Esophagus muscularis mucosa (tissue), 4 donors: ENCODE measurements at regions not wholly inside any gene's neighbourhood (a gene's known extent, or its start where the extent isn't known, plus 50 kb on each side); places are given as distances from the start of the nearest gene placed in this dataset.

Experiments used
- DNase-seq: peaks from one replicate; pipeline ENCODE4 v3.0.0-alpha.2; 2017; ENCODE audit errors: extremely low spot score
- H3K27ac ChIP-seq, 4 donors: fragments of 200-600 bp; sonication (generic); replicated peaks in 1 of 4; 1 replicate in 3 of 4; 2 replicates in 1 of 4; pipeline ENCODE4 v1.5.1; 2016 to 2019; ENCODE audit warnings: mild to moderate bottlenecking in 1 of 4
- H3K27me3 ChIP-seq, 4 donors: fragments of 200-600 bp; sonication (generic); one replicate each; pipeline versions ENCODE4 v1.5.1 to v1.6.0; 2016 to 2019
- H3K36me3 ChIP-seq, 4 donors: fragments of 200-600 bp; sonication (generic); one replicate each; pipeline ENCODE4 v1.5.1; 2016 to 2019
- H3K4me1 ChIP-seq, 4 donors: fragments of 200-600 bp; sonication (generic); one replicate each; pipeline ENCODE4 v1.5.1; 2016 to 2019
- H3K4me3 ChIP-seq, 4 donors: fragments of 200-600 bp; sonication (generic); 1 replicate in 2 of 4; 2 replicates in 2 of 4; pipeline ENCODE4 v1.5.1; 2016 to 2019; ENCODE audit warnings: mild to moderate bottlenecking in 4 of 4, moderate library complexity in 1 of 4
- H3K9me3 ChIP-seq, 4 donors: fragments of 200-600 bp; sonication (generic); 1 replicate in 3 of 4; 2 replicates in 1 of 4; pipeline ENCODE4 v1.5.1; 2016 to 2019
- CTCF ChIP-seq, 3 experiments: fragments of 200-600 bp in 2 of 3; fragments of 450-650 bp in 1 of 3; sonication (generic) in 2 of 3; IDR thresholded peaks; one replicate each; pipeline ENCODE4 v1.5.1; 2017 to 2019; ENCODE audit warnings: antibody characterized with exemption in 3 of 3, mild to moderate bottlenecking in 2 of 3, moderate library complexity in 1 of 3
- EP300 ChIP-seq: sonication (generic); formaldehyde crosslinking; IDR thresholded peaks from one replicate; pipeline ENCODE4 v1.6.1; 2017; ENCODE audit warnings: antibody characterized with exemption
- POLR2A ChIP-seq: fragments of 450-650 bp; IDR thresholded peaks from one replicate; pipeline ENCODE4 v1.6.1; 2017; ENCODE audit warnings: antibody characterized with exemption, moderate library complexity, mild to moderate bottlenecking, low read depth
- POLR2AphosphoS5 ChIP-seq, 2 donors: sonication (generic); formaldehyde crosslinking; IDR thresholded peaks; one replicate each; pipeline ENCODE4 v1.6.1; 2017; ENCODE audit warnings: antibody characterized with exemption in 2 of 2
- WGBS: methylation state at CpG from one replicate; pipeline ENCODE4 v1.1.5; 2018; 5-methylcytosine and 5-hydroxymethylcytosine counted together
- intact Hi-C: fragments of 100-400 bp; cut with DNase I; formaldehyde crosslinking; loops from one replicate; pipeline ENCODE4 v1.15.1; 2023

GRCh38 chr17:65332375-65332774 is 195.2 kb downstream of the RGS9 start:
- TF ChIP-seq POLR2AphosphoS5 (IDR thresholded peaks at IDR 0.05) (no peak), EP300 (no peak), POLR2A (no peak), CTCF (IDR thresholded peaks at IDR 0.05) (no peak)
- DNase-seq = no peak
- 60% methylated on average over 1 of the region's 1 CpG for WGBS
- Histone ChIP-seq H3K9me3 (no peaks in the 10 kb centered on the region), H3K36me3 (no peaks in the 10 kb centered on the region), H3K27ac (no peak overlapping the region), H3K4me1 (no peaks in the 10 kb centered on the region), H3K4me3 (no peak overlapping the region), H3K27me3 (peaks cover 0 to 8% (median 0%) of the 10 kb centered on the region in 4 donors)
- intact Hi-C loops = no loop called here

- intact Hi-C loops = no loop called here
- TF ChIP-seq EP300 = no peak
Observed at GRCh38 chr17:65328567-65328966, 191.4 kb downstream of the RGS9 start.

GRCh38 chr17:65324611-65325342 is 187.6 kb downstream of the RGS9 start:
- H3K4me3 ChIP-seq = no peak overlapping the region
- DNase-seq = no peak
- H3K9me3 ChIP-seq = no peaks in the 10 kb centered on the region
- no peaks in the 10 kb centered on the region for H3K4me1 ChIP-seq
- no peaks in the 10 kb centered on the region for H3K36me3 ChIP-seq
- intact Hi-C loops = no loop called here
- H3K27ac ChIP-seq = no peak overlapping the region
- WGBS = 66% methylated on average over 5 of the region's 5 CpGs
- TF ChIP-seq POLR2A (no peak), POLR2AphosphoS5 (IDR thresholded peaks at IDR 0.05) (peak; percentile 19 to 46)
- no peaks in the 10 kb centered on the region for H3K27me3 ChIP-seq

More at GRCh38 chr17:65328567-65328966, 191.4 kb downstream of the RGS9 start:
- H3K4me3 ChIP-seq = no peak overlapping the region
- H3K36me3 ChIP-seq = no peaks in the 10 kb centered on the region
- H3K4me1 ChIP-seq = no peaks in the 10 kb centered on the region
- peaks cover 0 to 8% (median 0%) of the 10 kb centered on the region in 4 donors for H3K27me3 ChIP-seq
- no peak for DNase-seq
- H3K27ac ChIP-seq = no peak overlapping the region
- H3K9me3 ChIP-seq = no peaks in the 10 kb centered on the region

- Histone ChIP-seq H3K36me3 (no peaks in the 10 kb centered on the region), H3K9me3 (no peaks in the 10 kb centered on the region), H3K27ac (no peak overlapping the region), H3K4me3 (no peak overlapping the region), H3K27me3 (no peaks in the 10 kb centered on the region), H3K4me1 (no peaks in the 10 kb centered on the region)
- DNase-seq = no peak
- 84% methylated on average over 2 of the region's 2 CpGs for WGBS
- intact Hi-C loops = no loop called here
- TF ChIP-seq EP300 (no peak), CTCF (IDR thresholded peaks at IDR 0.05) (no peak)
Observed at GRCh38 chr17:65323049-65323448, 185.9 kb downstream of the RGS9 start.

- H3K4me3 ChIP-seq = no peak overlapping the region
- H3K9me3 ChIP-seq = no peaks in the 10 kb centered on the region
- no peaks in the 10 kb centered on the region for H3K27me3 ChIP-seq
- DNase-seq = no peak
- no peak for TF ChIP-seq CTCF (IDR thresholded peaks at IDR 0.05)
- TF ChIP-seq POLR2A = no peak
- TF ChIP-seq POLR2AphosphoS5 (IDR thresholded peaks at IDR 0.05) = no peak
- TF ChIP-seq EP300 = no peak
- 85% methylated on average over 5 of the region's 5 CpGs for WGBS
- intact Hi-C loops = no loop called here
- H3K4me1 ChIP-seq = no peaks in the 10 kb centered on the region
- no peaks in the 10 kb centered on the region for H3K36me3 ChIP-seq
- no peak overlapping the region for H3K27ac ChIP-seq
Observed at GRCh38 chr17:65320820-65321219, 183.7 kb downstream of the RGS9 start.

GRCh38 chr17:65314212-65314611 is 177.0 kb downstream of the RGS9 start:
- Histone ChIP-seq H3K27ac (no peak overlapping the region), H3K27me3 (peaks cover 0 to 4% (median 0%) of the 10 kb centered on the region in 4 donors), H3K9me3 (no peaks in the 10 kb centered on the region), H3K4me3 (no peak overlapping the region), H3K36me3 (no peaks in the 10 kb centered on the region), H3K4me1 (no peaks in the 10 kb centered on the region)
- WGBS = 68% methylated on average over 6 of the region's 6 CpGs
- intact Hi-C loops = no loop called here
- TF ChIP-seq POLR2AphosphoS5 (IDR thresholded peaks at IDR 0.05) (no peak), POLR2A (no peak), CTCF (IDR thresholded peaks at IDR 0.05) (no peak), EP300 (no peak)
- no peak for DNase-seq
